Neural cell (in vitro differentiated cells): ENCODE measurements at regions not wholly inside any gene's neighbourhood (a gene's known extent, or its start where the extent isn't known, plus 50 kb on each side); places are given as distances from the start of the nearest gene placed in this dataset.

ENCODE experiments used
- H2AFZ ChIP-seq: fragments of 200-600, 300-800 bp; sonication (generic), shearing (Covaris generic); 2 replicates; pipeline ENCODE4 v1.6.0; 2014; ENCODE audit warnings: low read depth, mild to moderate bottlenecking, antibody characterized with exemption, low read length, moderate library complexity
- H3F3A ChIP-seq: fragments of 200-600 bp; shearing (Covaris generic); 2 replicates; pipeline ENCODE4 v1.6.1; 2016; ENCODE audit warnings: mild to moderate bottlenecking, moderate library complexity, mixed read lengths, antibody characterized with exemption, low read length; ENCODE audit not compliant: insufficient read depth, poor library complexity, severe bottlenecking
- H3K27ac ChIP-seq: fragments of 200-600, 300-800 bp; sonication (generic), shearing (Covaris generic); 2 replicates; pipeline ENCODE4 v1.5.1; 2014; ENCODE audit warnings: mild to moderate bottlenecking, low read length, moderate library complexity
- H3K27me3 ChIP-seq: fragments of 300-800, 200-600 bp; sonication (generic), shearing (Covaris generic); 2 replicates; pipeline ENCODE4 v1.6.0; 2014; ENCODE audit warnings: mild to moderate bottlenecking, low read depth, low read length, moderate library complexity; ENCODE audit not compliant: insufficient read depth
- H3K36me3 ChIP-seq: fragments of 300-800, 200-600 bp; sonication (generic), shearing (Covaris generic); 2 replicates; pipeline ENCODE4 v1.5.1; 2014; ENCODE audit warnings: mild to moderate bottlenecking, antibody characterized with exemption, low read length, moderate library complexity; ENCODE audit not compliant: insufficient read depth
- H3K4me2 ChIP-seq: fragments of 300-800, 200-600 bp; sonication (generic), shearing (Covaris generic); 2 replicates; pipeline ENCODE4 v1.6.0; 2014; ENCODE audit warnings: mild to moderate bottlenecking, low read length
- H3K4me3 ChIP-seq: fragments of 300-800, 200-600 bp; sonication (generic), shearing (Covaris generic); 2 replicates; pipeline ENCODE4 v1.5.1; 2014; ENCODE audit warnings: mild to moderate bottlenecking, low read length, moderate library complexity
- H3K79me2 ChIP-seq: fragments of 200-600 bp; shearing (Covaris generic); replicated peaks from 2 replicates; pipeline ENCODE4 v1.6.0; 2014; ENCODE audit warnings: mild to moderate bottlenecking, low read length, moderate library complexity; ENCODE audit not compliant: insufficient read depth
- H3K9ac ChIP-seq: fragments of 300-800, 200-600 bp; sonication (generic), shearing (Covaris generic); 2 replicates; pipeline ENCODE4 v1.6.1; 2016; ENCODE audit warnings: mild to moderate bottlenecking, low read length, mixed read lengths
- H3K9me2 ChIP-seq: fragments of 200-600 bp; shearing (Covaris generic); 2 replicates; pipeline ENCODE4 v1.6.1; 2016; ENCODE audit warnings: mild to moderate bottlenecking, low read length, mixed read lengths; ENCODE audit not compliant: insufficient read depth
- H3K9me3 ChIP-seq: fragments of 200-600, 300-800 bp; sonication (generic), shearing (Covaris generic); 2 replicates; pipeline ENCODE4 v1.6.1; 2016; ENCODE audit warnings: mild to moderate bottlenecking, mixed run types, low read length, moderate library complexity, mixed read lengths
- H4K20me1 ChIP-seq: fragments of 200-600 bp; shearing (Covaris generic); 2 replicates; pipeline ENCODE4 v1.6.1; 2016; ENCODE audit warnings: mild to moderate bottlenecking, mixed run types; ENCODE audit not compliant: insufficient read depth
- EP300 ChIP-seq: fragments of 450-650 bp; conservative IDR thresholded peaks from 2 replicates; pipeline ENCODE4 v1.6.1; 2014; ENCODE audit warnings: antibody characterized with exemption, mild to moderate bottlenecking, moderate library complexity; ENCODE audit not compliant: poor library complexity, severe bottlenecking
- EZH2 ChIP-seq: fragments of 200-600, 300-800 bp; shearing (Covaris generic), sonication (generic); IDR thresholded peaks from 2 replicates; pipeline ENCODE4 v1.6.1; 2014; ENCODE audit warnings: antibody characterized with exemption, low read length, borderline replicate concordance, mild to moderate bottlenecking; ENCODE audit not compliant: insufficient read depth, poor library complexity, severe bottlenecking
- MXI1 ChIP-seq: fragments of 450-650 bp; conservative IDR thresholded peaks from 2 replicates; pipeline ENCODE4 v1.6.1; 2014; ENCODE audit warnings: antibody characterized with exemption, mild to moderate bottlenecking; ENCODE audit not compliant: poor library complexity, severe bottlenecking
- POLR2AphosphoS5 ChIP-seq: IDR thresholded peaks from 2 replicates; pipeline ENCODE4 v1.6.1; 2012
- RAD21 ChIP-seq: fragments of 450-650 bp; conservative IDR thresholded peaks from 2 replicates; pipeline ENCODE4 v1.6.1; 2014; ENCODE audit warnings: antibody characterized with exemption, mild to moderate bottlenecking, moderate library complexity
- SMC3 ChIP-seq: fragments of 450-650 bp; conservative IDR thresholded peaks from 2 replicates; pipeline ENCODE4 v1.6.1; 2014; ENCODE audit warnings: antibody characterized with exemption, mild to moderate bottlenecking, moderate library complexity; ENCODE audit not compliant: poor library complexity
- TAF1 ChIP-seq: IDR thresholded peaks from 2 replicates; pipeline ENCODE4 v1.6.1; 2012; ENCODE audit warnings: low read depth
- TF ChIP-seq, protein P1 (sequence below): fragments of 450-650 bp; IDR thresholded peaks from 2 replicates; pipeline ENCODE4 v1.5.1; 2014; ENCODE audit warnings: antibody characterized with exemption, mild to moderate bottlenecking, moderate library complexity; ENCODE audit not compliant: poor library complexity, severe bottlenecking
- TF ChIP-seq, protein P2 (sequence below): IDR thresholded peaks from 2 replicates; pipeline ENCODE4 v1.6.1; 2012; ENCODE audit warnings: borderline replicate concordance

DNA sequence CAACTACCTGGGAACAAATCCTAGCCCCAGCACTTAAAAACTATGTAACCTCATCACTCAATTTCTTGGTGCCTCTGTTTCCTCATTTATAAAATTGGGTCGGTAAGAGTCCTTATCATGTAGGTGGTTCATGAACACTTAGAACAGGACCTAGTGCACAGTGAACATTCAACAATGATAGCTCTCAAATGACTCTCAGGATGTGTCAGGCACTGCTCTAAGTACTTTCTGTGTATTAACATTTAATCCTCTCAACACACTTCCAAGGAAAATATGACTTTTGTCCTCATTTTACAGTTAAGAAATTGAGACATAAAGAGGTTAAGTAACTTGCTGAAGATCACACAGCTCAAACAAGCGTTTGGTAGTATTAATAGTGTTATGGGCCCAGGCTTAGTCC lies 202.1 kb upstream of the KLF4 start:
- Histone ChIP-seq H3K79me2 (no peaks in the 10 kb centered on the region), H3K27me3 (no peaks in the 10 kb centered on the region), H2AFZ (no peak overlapping the region), H3K36me3 (no peaks in the 10 kb centered on the region), H3F3A (no peaks in the 10 kb centered on the region), H4K20me1 (no peaks in the 10 kb centered on the region), H3K4me2 (no peak overlapping the region), H3K27ac (no peak overlapping the region), H3K9me3 (no peaks in the 10 kb centered on the region), H3K4me3 (no peak overlapping the region), H3K9ac (no peak overlapping the region), H3K9me2 (no peaks in the 10 kb centered on the region)
- TF ChIP-seq RAD21 (no peak), TAF1 (no peak), SMC3 (no peak), EP300 (no peak)

DNA sequence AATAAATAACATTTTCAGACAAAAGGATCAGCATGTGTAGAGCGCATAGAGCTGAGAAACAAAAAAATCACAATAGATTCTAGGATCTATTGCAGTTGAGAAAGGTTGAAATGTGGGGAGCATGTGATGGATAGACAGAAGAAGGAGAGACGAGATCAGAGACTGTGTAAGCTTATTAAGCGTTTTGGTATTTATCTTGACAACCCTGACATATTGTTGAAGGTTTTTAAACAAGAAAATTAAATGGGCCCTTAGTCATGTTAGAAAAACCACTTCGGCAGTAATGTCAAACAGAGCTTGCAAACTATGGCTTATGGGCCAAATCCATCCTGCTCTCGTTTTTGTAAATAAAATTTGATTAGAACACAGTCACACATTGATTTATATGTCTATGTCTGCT lies 200.5 kb upstream of the KLF4 start:
- Histone ChIP-seq H3K9ac (no peak overlapping the region), H3K9me2 (no peaks in the 10 kb centered on the region), H3K27me3 (no peaks in the 10 kb centered on the region), H3K4me3 (no peak overlapping the region), H3K4me2 (no peak overlapping the region), H3K9me3 (no peaks in the 10 kb centered on the region), H3K79me2 (no peaks in the 10 kb centered on the region), H3F3A (no peaks in the 10 kb centered on the region), H4K20me1 (no peaks in the 10 kb centered on the region), H2AFZ (no peak overlapping the region), H3K27ac (no peak overlapping the region), H3K36me3 (no peaks in the 10 kb centered on the region)
- TF ChIP-seq EP300 (no peak), MXI1 (no peak)
- TF ChIP-seq, protein P1, sequence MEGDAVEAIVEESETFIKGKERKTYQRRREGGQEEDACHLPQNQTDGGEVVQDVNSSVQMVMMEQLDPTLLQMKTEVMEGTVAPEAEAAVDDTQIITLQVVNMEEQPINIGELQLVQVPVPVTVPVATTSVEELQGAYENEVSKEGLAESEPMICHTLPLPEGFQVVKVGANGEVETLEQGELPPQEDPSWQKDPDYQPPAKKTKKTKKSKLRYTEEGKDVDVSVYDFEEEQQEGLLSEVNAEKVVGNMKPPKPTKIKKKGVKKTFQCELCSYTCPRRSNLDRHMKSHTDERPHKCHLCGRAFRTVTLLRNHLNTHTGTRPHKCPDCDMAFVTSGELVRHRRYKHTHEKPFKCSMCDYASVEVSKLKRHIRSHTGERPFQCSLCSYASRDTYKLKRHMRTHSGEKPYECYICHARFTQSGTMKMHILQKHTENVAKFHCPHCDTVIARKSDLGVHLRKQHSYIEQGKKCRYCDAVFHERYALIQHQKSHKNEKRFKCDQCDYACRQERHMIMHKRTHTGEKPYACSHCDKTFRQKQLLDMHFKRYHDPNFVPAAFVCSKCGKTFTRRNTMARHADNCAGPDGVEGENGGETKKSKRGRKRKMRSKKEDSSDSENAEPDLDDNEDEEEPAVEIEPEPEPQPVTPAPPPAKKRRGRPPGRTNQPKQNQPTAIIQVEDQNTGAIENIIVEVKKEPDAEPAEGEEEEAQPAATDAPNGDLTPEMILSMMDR = no peak

DNA sequence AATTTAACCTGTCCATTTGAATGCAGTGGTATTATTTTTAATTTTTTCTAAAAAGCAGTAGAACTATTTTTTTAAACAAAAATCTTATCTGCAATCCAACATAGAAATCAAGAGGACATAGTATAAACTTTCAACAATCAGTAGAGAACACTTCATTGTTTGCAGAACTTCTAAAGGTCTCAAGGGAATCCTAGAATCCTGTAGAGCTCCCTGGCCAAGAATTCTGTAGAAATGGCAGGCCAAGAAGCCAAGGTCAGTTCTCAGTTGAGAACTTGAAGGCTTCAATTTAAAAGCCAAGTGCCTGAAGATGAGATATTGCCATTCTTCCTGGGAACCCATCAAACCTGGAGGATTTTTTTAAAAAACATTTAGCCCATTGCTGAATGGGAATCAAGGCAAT lies 199.2 kb upstream of the KLF4 start:
- Histone ChIP-seq H3K9ac (no peak overlapping the region), H2AFZ (no peak overlapping the region), H3K27me3 (no peaks in the 10 kb centered on the region), H3K79me2 (no peaks in the 10 kb centered on the region), H3K4me3 (no peak overlapping the region), H4K20me1 (no peaks in the 10 kb centered on the region), H3K27ac (no peak overlapping the region), H3F3A (no peaks in the 10 kb centered on the region), H3K9me3 (no peaks in the 10 kb centered on the region), H3K36me3 (no peaks in the 10 kb centered on the region), H3K9me2 (no peaks in the 10 kb centered on the region), H3K4me2 (no peak overlapping the region)
- TF ChIP-seq TAF1 (no peak), POLR2AphosphoS5 (no peak), SMC3 (no peak), RAD21 (no peak), EZH2 (no peak), MXI1 (no peak), EP300 (no peak)
- TF ChIP-seq, protein P1 = no peak
- TF ChIP-seq, protein P2, sequence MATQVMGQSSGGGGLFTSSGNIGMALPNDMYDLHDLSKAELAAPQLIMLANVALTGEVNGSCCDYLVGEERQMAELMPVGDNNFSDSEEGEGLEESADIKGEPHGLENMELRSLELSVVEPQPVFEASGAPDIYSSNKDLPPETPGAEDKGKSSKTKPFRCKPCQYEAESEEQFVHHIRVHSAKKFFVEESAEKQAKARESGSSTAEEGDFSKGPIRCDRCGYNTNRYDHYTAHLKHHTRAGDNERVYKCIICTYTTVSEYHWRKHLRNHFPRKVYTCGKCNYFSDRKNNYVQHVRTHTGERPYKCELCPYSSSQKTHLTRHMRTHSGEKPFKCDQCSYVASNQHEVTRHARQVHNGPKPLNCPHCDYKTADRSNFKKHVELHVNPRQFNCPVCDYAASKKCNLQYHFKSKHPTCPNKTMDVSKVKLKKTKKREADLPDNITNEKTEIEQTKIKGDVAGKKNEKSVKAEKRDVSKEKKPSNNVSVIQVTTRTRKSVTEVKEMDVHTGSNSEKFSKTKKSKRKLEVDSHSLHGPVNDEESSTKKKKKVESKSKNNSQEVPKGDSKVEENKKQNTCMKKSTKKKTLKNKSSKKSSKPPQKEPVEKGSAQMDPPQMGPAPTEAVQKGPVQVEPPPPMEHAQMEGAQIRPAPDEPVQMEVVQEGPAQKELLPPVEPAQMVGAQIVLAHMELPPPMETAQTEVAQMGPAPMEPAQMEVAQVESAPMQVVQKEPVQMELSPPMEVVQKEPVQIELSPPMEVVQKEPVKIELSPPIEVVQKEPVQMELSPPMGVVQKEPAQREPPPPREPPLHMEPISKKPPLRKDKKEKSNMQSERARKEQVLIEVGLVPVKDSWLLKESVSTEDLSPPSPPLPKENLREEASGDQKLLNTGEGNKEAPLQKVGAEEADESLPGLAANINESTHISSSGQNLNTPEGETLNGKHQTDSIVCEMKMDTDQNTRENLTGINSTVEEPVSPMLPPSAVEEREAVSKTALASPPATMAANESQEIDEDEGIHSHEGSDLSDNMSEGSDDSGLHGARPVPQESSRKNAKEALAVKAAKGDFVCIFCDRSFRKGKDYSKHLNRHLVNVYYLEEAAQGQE = no peak
